ENCODE measurements at regions not wholly inside any gene's neighbourhood (a gene's known extent, or its start where the extent isn't known, plus 50 kb on each side); places are given as distances from the start of the nearest gene placed in this dataset.
"Not testable (repeated sequence)": the region's sequence is repeated elsewhere in the genome, so short reads cannot be mapped to it uniquely, and the experiment has no call there.

GRCh38 chr9:19924080-19924479, 135.2 kb upstream of the SLC24A2 start:
- Histone ChIP-seq H3K9ac (ENCODE audit: low read length) (no peak overlapping the region), H3K36me3 (ENCODE audit: control insufficient read depth, insufficient read depth, low read length) (no peaks in the 10 kb centered on the region), H3K4me3 (ENCODE audit: low read depth, low read length) (no peak overlapping the region), H3K27me3 (ENCODE audit: control insufficient read depth, insufficient read depth, low read length) (peaks cover 7% of the 10 kb centered on the region; the same call in 1 of the 2 replicates), H3K9me3 (ENCODE audit: control insufficient read depth, insufficient read depth, low read depth, low read length) (no peaks in the 10 kb centered on the region), H3K27ac (ENCODE audit: low read depth, low read length) (no peak overlapping the region), H3K4me1 (ENCODE audit: control insufficient read depth, insufficient read depth, low read length) (peaks cover 11% of the 10 kb centered on the region)

- no peak overlapping the region for H3K4me3 ChIP-seq (ENCODE audit: low read depth, low read length)
- H3K9ac ChIP-seq (ENCODE audit: low read length) = no peak overlapping the region
- H3K27me3 ChIP-seq (ENCODE audit: control insufficient read depth, insufficient read depth, low read length) = peaks cover 7% of the 10 kb centered on the region; the same call in 1 of the 2 replicates
- no peaks in the 10 kb centered on the region for H3K9me3 ChIP-seq (ENCODE audit: control insufficient read depth, insufficient read depth, low read depth, low read length)
- peaks cover 11% of the 10 kb centered on the region for H3K4me1 ChIP-seq (ENCODE audit: control insufficient read depth, insufficient read depth, low read length)
- no peak overlapping the region for H3K27ac ChIP-seq (ENCODE audit: low read depth, low read length)
- H3K36me3 ChIP-seq (ENCODE audit: control insufficient read depth, insufficient read depth, low read length) = no peaks in the 10 kb centered on the region
Measured at GRCh38 chr9:19922476-19923118, 133.8 kb upstream of the SLC24A2 start.

GRCh38 chr9:19920401-19920800, 131.6 kb upstream of the SLC24A2 start:
- no peaks in the 10 kb centered on the region for H3K9me3 ChIP-seq (ENCODE audit: control insufficient read depth, insufficient read depth, low read depth, low read length)
- H3K27ac ChIP-seq (ENCODE audit: low read depth, low read length) = no peak overlapping the region
- no peaks in the 10 kb centered on the region for H3K36me3 ChIP-seq (ENCODE audit: control insufficient read depth, insufficient read depth, low read length)
- no peaks in the 10 kb centered on the region for H3K4me1 ChIP-seq (ENCODE audit: control insufficient read depth, insufficient read depth, low read length)
- 0 out of 2 replicates have a peak, but pooled peaks cover 7% of the 10 kb centered on the region for H3K27me3 ChIP-seq (ENCODE audit: control insufficient read depth, insufficient read depth, low read length)
- H3K4me3 ChIP-seq (ENCODE audit: low read depth, low read length) = no peak overlapping the region
- no peak overlapping the region for H3K9ac ChIP-seq (ENCODE audit: low read length)

- H3K27me3 ChIP-seq (ENCODE audit: control insufficient read depth, insufficient read depth, low read length) = no peaks in the 10 kb centered on the region
- no peaks in the 10 kb centered on the region for H3K4me1 ChIP-seq (ENCODE audit: control insufficient read depth, insufficient read depth, low read length)
- no peaks in the 10 kb centered on the region for H3K9me3 ChIP-seq (ENCODE audit: control insufficient read depth, insufficient read depth, low read depth, low read length)
- no peak overlapping the region for H3K27ac ChIP-seq (ENCODE audit: low read depth, low read length)
- no peak overlapping the region for H3K9ac ChIP-seq (ENCODE audit: low read length)
- no peak overlapping the region for H3K4me3 ChIP-seq (ENCODE audit: low read depth, low read length)
- H3K36me3 ChIP-seq (ENCODE audit: control insufficient read depth, insufficient read depth, low read length) = no peaks in the 10 kb centered on the region
Measured at GRCh38 chr9:19918630-19919029, 129.8 kb upstream of the SLC24A2 start.

- H3K4me1 ChIP-seq (ENCODE audit: control insufficient read depth, insufficient read depth, low read length) = no peaks in the 10 kb centered on the region
- no peaks in the 10 kb centered on the region for H3K9me3 ChIP-seq (ENCODE audit: control insufficient read depth, insufficient read depth, low read depth, low read length)
- H3K36me3 ChIP-seq (ENCODE audit: control insufficient read depth, insufficient read depth, low read length) = no peaks in the 10 kb centered on the region
- no peak overlapping the region for H3K4me3 ChIP-seq (ENCODE audit: low read depth, low read length)
- no peak overlapping the region for H3K9ac ChIP-seq (ENCODE audit: low read length)
- H3K27me3 ChIP-seq (ENCODE audit: control insufficient read depth, insufficient read depth, low read length) = no peaks in the 10 kb centered on the region
- H3K27ac ChIP-seq (ENCODE audit: low read depth, low read length) = no peak overlapping the region
Measured at GRCh38 chr9:19914044-19914443, 125.2 kb upstream of the SLC24A2 start.

GRCh38 chr9:19913151-19913550, 124.3 kb upstream of the SLC24A2 start:
- H3K9me3 ChIP-seq (ENCODE audit: control insufficient read depth, insufficient read depth, low read depth, low read length) = no peaks in the 10 kb centered on the region
- H3K27me3 ChIP-seq (ENCODE audit: control insufficient read depth, insufficient read depth, low read length) = no peaks in the 10 kb centered on the region
- H3K4me1 ChIP-seq (ENCODE audit: control insufficient read depth, insufficient read depth, low read length) = no peaks in the 10 kb centered on the region
- no peak overlapping the region for H3K9ac ChIP-seq (ENCODE audit: low read length)
- H3K27ac ChIP-seq (ENCODE audit: low read depth, low read length) = no peak overlapping the region
- no peak overlapping the region for H3K4me3 ChIP-seq (ENCODE audit: low read depth, low read length)
- H3K36me3 ChIP-seq (ENCODE audit: control insufficient read depth, insufficient read depth, low read length) = no peaks in the 10 kb centered on the region

GRCh38 chr9:19903076-19903475, 114.2 kb upstream of the SLC24A2 start:
- H3K9ac ChIP-seq (ENCODE audit: low read length) = no peak overlapping the region
- H3K27ac ChIP-seq (ENCODE audit: low read depth, low read length) = no peak overlapping the region
- no peaks in the 10 kb centered on the region for H3K36me3 ChIP-seq (ENCODE audit: control insufficient read depth, insufficient read depth, low read length)
- H3K27me3 ChIP-seq (ENCODE audit: control insufficient read depth, insufficient read depth, low read length) = no peaks in the 10 kb centered on the region
- H3K4me1 ChIP-seq (ENCODE audit: control insufficient read depth, insufficient read depth, low read length) = no peaks in the 10 kb centered on the region
- H3K9me3 ChIP-seq (ENCODE audit: control insufficient read depth, insufficient read depth, low read depth, low read length) = no peaks in the 10 kb centered on the region
- H3K4me3 ChIP-seq (ENCODE audit: low read depth, low read length) = no peak overlapping the region

- Histone ChIP-seq H3K27ac (ENCODE audit: low read depth, low read length) (no peak overlapping the region), H3K36me3 (ENCODE audit: control insufficient read depth, insufficient read depth, low read length) (no peaks in the 10 kb centered on the region), H3K9me3 (ENCODE audit: control insufficient read depth, insufficient read depth, low read depth, low read length) (no peaks in the 10 kb centered on the region), H3K9ac (ENCODE audit: low read length) (no peak overlapping the region), H3K4me3 (ENCODE audit: low read depth, low read length) (no peak overlapping the region), H3K4me1 (ENCODE audit: control insufficient read depth, insufficient read depth, low read length) (no peaks in the 10 kb centered on the region), H3K27me3 (ENCODE audit: control insufficient read depth, insufficient read depth, low read length) (no peaks in the 10 kb centered on the region)
Measured at GRCh38 chr9:19901586-19901985, 112.7 kb upstream of the SLC24A2 start.

- Histone ChIP-seq H3K36me3 (ENCODE audit: control insufficient read depth, insufficient read depth, low read length) (no peaks in the 10 kb centered on the region), H3K4me1 (ENCODE audit: control insufficient read depth, insufficient read depth, low read length) (no peaks in the 10 kb centered on the region), H3K9me3 (ENCODE audit: control insufficient read depth, insufficient read depth, low read depth, low read length) (no peaks in the 10 kb centered on the region), H3K4me3 (ENCODE audit: low read depth, low read length) (no peak overlapping the region), H3K27ac (ENCODE audit: low read depth, low read length) (no peak overlapping the region), H3K27me3 (ENCODE audit: control insufficient read depth, insufficient read depth, low read length) (no peaks in the 10 kb centered on the region), H3K9ac (ENCODE audit: low read length) (no peak overlapping the region)
Measured at GRCh38 chr9:19896161-19896560, 107.3 kb upstream of the SLC24A2 start.

- not testable (repeated sequence) for H3K9ac ChIP-seq (ENCODE audit: low read length); H3K27me3 ChIP-seq (ENCODE audit: control insufficient read depth, insufficient read depth, low read length); H3K4me3 ChIP-seq (ENCODE audit: low read depth, low read length); H3K4me1 ChIP-seq (ENCODE audit: control insufficient read depth, insufficient read depth, low read length); H3K27ac ChIP-seq (ENCODE audit: low read depth, low read length); H3K9me3 ChIP-seq (ENCODE audit: control insufficient read depth, insufficient read depth, low read depth, low read length); H3K36me3 ChIP-seq (ENCODE audit: control insufficient read depth, insufficient read depth, low read length)
Measured at GRCh38 chr9:19895578-19895977, 106.7 kb upstream of the SLC24A2 start.

GRCh38 chr9:19895006-19895405, 106.2 kb upstream of the SLC24A2 start:
- H3K27ac ChIP-seq (ENCODE audit: low read depth, low read length) = no peak overlapping the region
- H3K36me3 ChIP-seq (ENCODE audit: control insufficient read depth, insufficient read depth, low read length) = no peaks in the 10 kb centered on the region
- H3K9me3 ChIP-seq (ENCODE audit: control insufficient read depth, insufficient read depth, low read depth, low read length) = no peaks in the 10 kb centered on the region
- H3K27me3 ChIP-seq (ENCODE audit: control insufficient read depth, insufficient read depth, low read length) = no peaks in the 10 kb centered on the region
- H3K4me1 ChIP-seq (ENCODE audit: control insufficient read depth, insufficient read depth, low read length) = no peaks in the 10 kb centered on the region
- no peak overlapping the region for H3K9ac ChIP-seq (ENCODE audit: low read length)
- H3K4me3 ChIP-seq (ENCODE audit: low read depth, low read length) = no peak overlapping the region

- H3K27me3 ChIP-seq (ENCODE audit: control insufficient read depth, insufficient read depth, low read length) = no peaks in the 10 kb centered on the region
- no peak overlapping the region for H3K4me3 ChIP-seq (ENCODE audit: low read depth, low read length)
- H3K9me3 ChIP-seq (ENCODE audit: control insufficient read depth, insufficient read depth, low read depth, low read length) = no peaks in the 10 kb centered on the region
- H3K4me1 ChIP-seq (ENCODE audit: control insufficient read depth, insufficient read depth, low read length) = no peaks in the 10 kb centered on the region
- no peak overlapping the region for H3K9ac ChIP-seq (ENCODE audit: low read length)
- H3K27ac ChIP-seq (ENCODE audit: low read depth, low read length) = no peak overlapping the region
- no peaks in the 10 kb centered on the region for H3K36me3 ChIP-seq (ENCODE audit: control insufficient read depth, insufficient read depth, low read length)
Measured at GRCh38 chr9:19885608-19886007, 96.8 kb upstream of the SLC24A2 start.
